Astrocyte (in vitro differentiated cells and primary cell): ENCODE measurements at regions not wholly inside any gene's neighbourhood (a gene's known extent, or its start where the extent isn't known, plus 50 kb on each side); places are given as distances from the start of the nearest gene placed in this dataset.
"Not testable (repeated sequence)": the region's sequence is repeated elsewhere in the genome, so short reads cannot be mapped to it uniquely, and the experiment has no call there.

ENCODE experiments used
- DNase-seq: peaks from one replicate; pipeline ENCODE4 v3.0.0-alpha.2; 2010; ENCODE audit warnings: low read depth
- FAIRE-seq: peaks from 2 replicates; lab custom pipeline; 2011; peaks lifted over from hg19 to GRCh38; lab: Jason Lieb, UNC
- H2AFZ ChIP-seq: 2 replicates; pipeline ENCODE4 v1.6.0; 2012; ENCODE audit warnings: low read depth, low read length, inconsistent platforms
- H3K27ac ChIP-seq: 2 replicates; pipeline ENCODE4 v1.5.1; 2011; ENCODE audit warnings: low read depth, low read length, inconsistent platforms
- H3K27me3 ChIP-seq: 2 replicates; pipeline ENCODE4 v1.6.0; 2011; ENCODE audit warnings: low read length, inconsistent platforms; ENCODE audit not compliant: insufficient read depth
- H3K36me3 ChIP-seq: 2 replicates; pipeline ENCODE4 v1.5.1; 2011; ENCODE audit warnings: low read length, inconsistent platforms; ENCODE audit not compliant: insufficient read depth
- H3K4me1 ChIP-seq: 2 replicates; pipeline ENCODE4 v1.5.1; 2011; ENCODE audit warnings: low read length, inconsistent platforms; ENCODE audit not compliant: insufficient read depth
- H3K4me2 ChIP-seq: 2 replicates; pipeline ENCODE4 v1.6.0; 2012; ENCODE audit warnings: low read length, inconsistent platforms
- H3K4me3 ChIP-seq: 2 replicates; pipeline ENCODE4 v1.5.1; 2011; ENCODE audit warnings: low read depth, mild to moderate bottlenecking, low read length, inconsistent platforms; ENCODE audit not compliant: insufficient read depth
- H3K79me2 ChIP-seq: 2 replicates; pipeline ENCODE4 v1.6.0; 2012; ENCODE audit warnings: mild to moderate bottlenecking, low read length, inconsistent platforms; ENCODE audit not compliant: insufficient read depth
- H3K9ac ChIP-seq: 2 replicates; pipeline ENCODE4 v1.6.0; 2012; ENCODE audit warnings: mild to moderate bottlenecking, low read length, inconsistent platforms
- H3K9me3 ChIP-seq: 2 replicates; pipeline ENCODE4 v1.5.1; 2012; ENCODE audit warnings: low read depth, mild to moderate bottlenecking, low read length, inconsistent platforms; ENCODE audit not compliant: insufficient read depth
- H4K20me1 ChIP-seq: 2 replicates; pipeline ENCODE4 v1.6.0; 2012; ENCODE audit warnings: low read length, inconsistent platforms; ENCODE audit not compliant: insufficient read depth
- H3K27ac Mint-ChIP-seq: one replicate; pipeline ENCODE4 v1.8.0; 2021; ENCODE audit warnings: mild to moderate bottlenecking, mixed read lengths; ENCODE audit not compliant: unreplicated experiment
- H3K27me3 Mint-ChIP-seq: one replicate; pipeline ENCODE4 v1.8.0; 2021; ENCODE audit warnings: low read depth, mixed read lengths; ENCODE audit not compliant: unreplicated experiment
- H3K36me3 Mint-ChIP-seq: one replicate; pipeline ENCODE4 v1.8.0; 2021; ENCODE audit warnings: low read depth, mixed read lengths; ENCODE audit not compliant: unreplicated experiment
- H3K4me1 Mint-ChIP-seq: one replicate; pipeline ENCODE4 v1.8.0; 2021; ENCODE audit warnings: low read depth, mixed read lengths; ENCODE audit not compliant: unreplicated experiment
- H3K4me3 Mint-ChIP-seq: one replicate; pipeline ENCODE4 v1.8.0; 2021; ENCODE audit warnings: mild to moderate bottlenecking, moderate library complexity, mixed read lengths; ENCODE audit not compliant: unreplicated experiment
- H3K9me3 Mint-ChIP-seq: one replicate; pipeline ENCODE4 v1.8.0; 2021; ENCODE audit warnings: mild to moderate bottlenecking, mixed read lengths; ENCODE audit not compliant: unreplicated experiment

- not testable (repeated sequence) for H3K4me1 Mint-ChIP-seq, H3K9ac ChIP-seq, H3K27me3 ChIP-seq, FAIRE-seq, H3K27ac ChIP-seq, H3K27me3 Mint-ChIP-seq, H3K36me3 ChIP-seq, H3K27ac Mint-ChIP-seq, DNase-seq, H3K79me2 ChIP-seq, H3K4me1 ChIP-seq, H4K20me1 ChIP-seq, H3K4me3 ChIP-seq, H3K9me3 ChIP-seq, H3K36me3 Mint-ChIP-seq, H3K9me3 Mint-ChIP-seq, H3K4me3 Mint-ChIP-seq, H2AFZ ChIP-seq
- H3K4me2 ChIP-seq: peak overlapping the region; percentile 48
Observed at GRCh38 chr9:61862431-61862971, 672.7 kb downstream of the SPATA31A7 start.

DNA sequence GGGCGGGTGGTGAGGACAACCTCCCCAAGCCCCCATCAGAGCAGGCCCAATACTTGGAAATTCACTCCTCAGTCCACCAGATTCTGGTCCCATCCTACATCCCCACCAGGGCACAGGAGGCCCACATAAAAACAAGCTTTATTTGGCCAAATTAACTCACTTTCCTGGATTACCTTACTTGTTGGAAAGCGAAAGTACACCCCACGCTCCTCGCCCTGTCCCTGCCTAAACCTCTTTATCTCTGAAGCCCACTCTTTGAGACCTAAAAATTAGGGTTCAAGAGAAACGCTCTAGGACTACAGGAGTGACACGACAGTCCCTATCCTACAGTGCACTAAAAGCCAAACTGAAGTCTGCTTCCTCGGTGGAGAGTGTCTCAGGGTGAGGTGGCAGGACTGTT is 674.6 kb downstream of the SPATA31A7 start:
- H3K27me3 Mint-ChIP-seq, H3K9ac ChIP-seq, H3K27ac ChIP-seq, H2AFZ ChIP-seq, H3K9me3 ChIP-seq, FAIRE-seq, DNase-seq, H3K27ac Mint-ChIP-seq, H3K4me1 ChIP-seq, H3K4me3 Mint-ChIP-seq, H3K9me3 Mint-ChIP-seq, H3K36me3 Mint-ChIP-seq, H3K4me2 ChIP-seq, H3K36me3 ChIP-seq, H3K27me3 ChIP-seq, H3K79me2 ChIP-seq, H3K4me3 ChIP-seq, H3K4me1 Mint-ChIP-seq, H4K20me1 ChIP-seq: not testable (repeated sequence)

GRCh38 chr9:61868965-61869364 is 679.1 kb downstream of the SPATA31A7 start:
- not testable (repeated sequence) for H3K4me3 Mint-ChIP-seq

DNA sequence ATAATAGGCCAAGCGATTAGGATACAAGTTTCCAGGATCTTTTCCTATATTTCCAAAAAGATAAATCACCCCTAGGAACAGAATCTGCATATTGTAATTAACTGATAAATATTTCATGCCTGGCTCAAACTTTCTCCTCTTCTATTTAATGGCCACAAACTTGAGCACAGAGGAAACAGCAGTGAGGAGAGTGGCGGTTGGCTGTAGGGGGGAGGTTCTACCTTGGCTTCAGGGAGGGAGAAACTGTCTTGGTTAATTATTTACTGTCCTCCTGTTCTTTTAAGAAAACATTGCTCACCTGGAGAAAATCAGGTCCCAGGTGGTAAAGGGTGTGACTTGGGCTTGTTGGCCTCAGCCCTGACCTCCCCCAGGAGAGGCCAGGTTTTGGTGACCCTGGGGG is 682.5 kb downstream of the SPATA31A7 start:
- H2AFZ ChIP-seq, H4K20me1 ChIP-seq, H3K79me2 ChIP-seq, H3K27ac Mint-ChIP-seq, H3K4me3 ChIP-seq, H3K9ac ChIP-seq, H3K4me1 ChIP-seq, DNase-seq, H3K9me3 Mint-ChIP-seq, H3K36me3 Mint-ChIP-seq, H3K27me3 Mint-ChIP-seq, H3K27ac ChIP-seq, H3K36me3 ChIP-seq, H3K4me2 ChIP-seq, H3K27me3 ChIP-seq, H3K9me3 ChIP-seq, FAIRE-seq, H3K4me3 Mint-ChIP-seq, H3K4me1 Mint-ChIP-seq: not testable (repeated sequence)

More at GRCh38 chr9:61868965-61869364, 679.1 kb downstream of the SPATA31A7 start:
- not testable (repeated sequence) for H3K36me3 Mint-ChIP-seq, H3K9me3 ChIP-seq, H3K4me2 ChIP-seq, H3K36me3 ChIP-seq, H3K9ac ChIP-seq, H2AFZ ChIP-seq, H3K79me2 ChIP-seq, H3K27ac ChIP-seq, H3K9me3 Mint-ChIP-seq, H3K4me3 ChIP-seq, H3K27ac Mint-ChIP-seq, H3K4me1 ChIP-seq, H3K27me3 Mint-ChIP-seq, FAIRE-seq, DNase-seq, H3K27me3 ChIP-seq, H4K20me1 ChIP-seq, H3K4me1 Mint-ChIP-seq
